ENCODE measurements at regions not wholly inside any gene's neighbourhood (a gene's known extent, or its start where the extent isn't known, plus 50 kb on each side); places are given as distances from the start of the nearest gene placed in this dataset.

DNA sequence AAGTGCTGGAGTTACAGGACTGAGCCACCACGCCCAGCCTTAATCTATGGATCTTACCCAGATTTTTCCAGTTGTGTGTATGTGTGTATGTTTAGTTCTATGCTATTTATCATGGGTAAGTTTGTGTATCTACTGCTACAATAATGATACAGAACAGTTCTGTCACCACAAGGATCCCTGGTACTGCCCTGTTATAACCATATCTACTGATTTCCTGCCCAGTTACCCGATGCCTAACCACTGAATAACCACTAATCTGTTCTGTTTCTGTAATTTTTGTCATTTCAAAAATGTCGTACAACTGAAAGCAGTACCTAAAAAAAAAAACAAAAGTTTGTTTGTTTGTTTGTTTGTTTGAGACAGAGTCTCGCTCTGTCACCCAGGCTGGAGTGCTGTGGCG is 123.7 kb upstream of the RAP2B start:
- H3K4me3 ChIP-seq (ENCODE audit: low read length) = no peak overlapping the region
- no peak overlapping the region for H3K27ac ChIP-seq (ENCODE audit: low read length)
- no peaks in the 10 kb centered on the region for H3K79me2 ChIP-seq (replicated peaks; ENCODE audit: insufficient read depth, low read length)
- H3K9me3 ChIP-seq (ENCODE audit: low read length) = no peaks in the 10 kb centered on the region
- H3K9me2 ChIP-seq (ENCODE audit: insufficient read depth, low read length) = no peaks in the 10 kb centered on the region
- no peaks in the 10 kb centered on the region for H3F3A ChIP-seq (ENCODE audit: insufficient read depth, low read length, poor library complexity, severe bottlenecking)
- H4K20me1 ChIP-seq (ENCODE audit: insufficient read depth) = no peaks in the 10 kb centered on the region
- TF ChIP-seq RAD21 (conservative IDR thresholded peaks at IDR 0.05) (no peak), SMC3 (conservative IDR thresholded peaks at IDR 0.05; ENCODE audit: poor library complexity) (no peak), POLR2AphosphoS5 (IDR thresholded peaks at IDR 0.05) (no peak), EZH2 (IDR thresholded peaks at IDR 0.05; ENCODE audit: borderline replicate concordance, insufficient read depth, low read length, poor library complexity, severe bottlenecking) (no peak), MXI1 (conservative IDR thresholded peaks at IDR 0.05; ENCODE audit: poor library complexity, severe bottlenecking) (no peak), TAF1 (IDR thresholded peaks at IDR 0.05; ENCODE audit: low read depth) (no peak), EP300 (conservative IDR thresholded peaks at IDR 0.05; ENCODE audit: poor library complexity, severe bottlenecking) (no peak)
- TF ChIP-seq, protein P1, sequence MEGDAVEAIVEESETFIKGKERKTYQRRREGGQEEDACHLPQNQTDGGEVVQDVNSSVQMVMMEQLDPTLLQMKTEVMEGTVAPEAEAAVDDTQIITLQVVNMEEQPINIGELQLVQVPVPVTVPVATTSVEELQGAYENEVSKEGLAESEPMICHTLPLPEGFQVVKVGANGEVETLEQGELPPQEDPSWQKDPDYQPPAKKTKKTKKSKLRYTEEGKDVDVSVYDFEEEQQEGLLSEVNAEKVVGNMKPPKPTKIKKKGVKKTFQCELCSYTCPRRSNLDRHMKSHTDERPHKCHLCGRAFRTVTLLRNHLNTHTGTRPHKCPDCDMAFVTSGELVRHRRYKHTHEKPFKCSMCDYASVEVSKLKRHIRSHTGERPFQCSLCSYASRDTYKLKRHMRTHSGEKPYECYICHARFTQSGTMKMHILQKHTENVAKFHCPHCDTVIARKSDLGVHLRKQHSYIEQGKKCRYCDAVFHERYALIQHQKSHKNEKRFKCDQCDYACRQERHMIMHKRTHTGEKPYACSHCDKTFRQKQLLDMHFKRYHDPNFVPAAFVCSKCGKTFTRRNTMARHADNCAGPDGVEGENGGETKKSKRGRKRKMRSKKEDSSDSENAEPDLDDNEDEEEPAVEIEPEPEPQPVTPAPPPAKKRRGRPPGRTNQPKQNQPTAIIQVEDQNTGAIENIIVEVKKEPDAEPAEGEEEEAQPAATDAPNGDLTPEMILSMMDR (IDR thresholded peaks at IDR 0.05; ENCODE audit: poor library complexity, severe bottlenecking) = no peak
- TF ChIP-seq, protein P2, sequence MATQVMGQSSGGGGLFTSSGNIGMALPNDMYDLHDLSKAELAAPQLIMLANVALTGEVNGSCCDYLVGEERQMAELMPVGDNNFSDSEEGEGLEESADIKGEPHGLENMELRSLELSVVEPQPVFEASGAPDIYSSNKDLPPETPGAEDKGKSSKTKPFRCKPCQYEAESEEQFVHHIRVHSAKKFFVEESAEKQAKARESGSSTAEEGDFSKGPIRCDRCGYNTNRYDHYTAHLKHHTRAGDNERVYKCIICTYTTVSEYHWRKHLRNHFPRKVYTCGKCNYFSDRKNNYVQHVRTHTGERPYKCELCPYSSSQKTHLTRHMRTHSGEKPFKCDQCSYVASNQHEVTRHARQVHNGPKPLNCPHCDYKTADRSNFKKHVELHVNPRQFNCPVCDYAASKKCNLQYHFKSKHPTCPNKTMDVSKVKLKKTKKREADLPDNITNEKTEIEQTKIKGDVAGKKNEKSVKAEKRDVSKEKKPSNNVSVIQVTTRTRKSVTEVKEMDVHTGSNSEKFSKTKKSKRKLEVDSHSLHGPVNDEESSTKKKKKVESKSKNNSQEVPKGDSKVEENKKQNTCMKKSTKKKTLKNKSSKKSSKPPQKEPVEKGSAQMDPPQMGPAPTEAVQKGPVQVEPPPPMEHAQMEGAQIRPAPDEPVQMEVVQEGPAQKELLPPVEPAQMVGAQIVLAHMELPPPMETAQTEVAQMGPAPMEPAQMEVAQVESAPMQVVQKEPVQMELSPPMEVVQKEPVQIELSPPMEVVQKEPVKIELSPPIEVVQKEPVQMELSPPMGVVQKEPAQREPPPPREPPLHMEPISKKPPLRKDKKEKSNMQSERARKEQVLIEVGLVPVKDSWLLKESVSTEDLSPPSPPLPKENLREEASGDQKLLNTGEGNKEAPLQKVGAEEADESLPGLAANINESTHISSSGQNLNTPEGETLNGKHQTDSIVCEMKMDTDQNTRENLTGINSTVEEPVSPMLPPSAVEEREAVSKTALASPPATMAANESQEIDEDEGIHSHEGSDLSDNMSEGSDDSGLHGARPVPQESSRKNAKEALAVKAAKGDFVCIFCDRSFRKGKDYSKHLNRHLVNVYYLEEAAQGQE (IDR thresholded peaks at IDR 0.05; ENCODE audit: borderline replicate concordance) = no peak
- no peak overlapping the region for H3K9ac ChIP-seq (ENCODE audit: low read length)
- no peak overlapping the region for H3K4me2 ChIP-seq (ENCODE audit: low read length)
- H2AFZ ChIP-seq (ENCODE audit: low read depth, low read length) = no peak overlapping the region
- no peaks in the 10 kb centered on the region for H3K27me3 ChIP-seq (ENCODE audit: insufficient read depth, low read depth, low read length)
- H3K36me3 ChIP-seq (ENCODE audit: insufficient read depth, low read length) = no peaks in the 10 kb centered on the region

DNA sequence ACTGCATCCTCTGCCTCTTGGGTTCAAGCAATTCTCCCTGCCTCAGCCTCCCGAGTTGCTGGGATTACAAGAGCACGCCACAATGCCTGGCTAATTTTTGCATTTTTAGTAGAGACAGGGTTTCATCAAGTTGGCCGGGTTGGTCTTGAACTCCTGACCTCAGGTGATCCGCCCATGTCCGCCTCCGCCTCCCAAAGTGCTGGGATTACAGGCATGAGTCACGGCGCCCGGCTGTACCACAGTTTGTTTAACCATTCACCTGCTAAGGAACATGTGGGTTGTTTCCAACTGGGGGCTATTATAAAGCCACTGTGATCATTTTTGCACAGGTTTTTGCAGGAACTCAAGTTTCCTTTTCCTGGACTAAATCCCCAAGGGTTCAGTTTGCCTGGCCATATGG is 123.2 kb upstream of the RAP2B start:
- no peaks in the 10 kb centered on the region for H3K27me3 ChIP-seq (ENCODE audit: insufficient read depth, low read depth, low read length)
- no peak overlapping the region for H2AFZ ChIP-seq (ENCODE audit: low read depth, low read length)
- no peak overlapping the region for H3K27ac ChIP-seq (ENCODE audit: low read length)
- no peak for TF ChIP-seq MXI1 (conservative IDR thresholded peaks at IDR 0.05; ENCODE audit: poor library complexity, severe bottlenecking)
- no peak for TF ChIP-seq SMC3 (conservative IDR thresholded peaks at IDR 0.05; ENCODE audit: poor library complexity)
- H3K4me2 ChIP-seq (ENCODE audit: low read length) = no peak overlapping the region
- H3K79me2 ChIP-seq (replicated peaks; ENCODE audit: insufficient read depth, low read length) = no peaks in the 10 kb centered on the region
- H3K36me3 ChIP-seq (ENCODE audit: insufficient read depth, low read length) = no peaks in the 10 kb centered on the region
- no peak overlapping the region for H3K4me3 ChIP-seq (ENCODE audit: low read length)
- H3K9me3 ChIP-seq (ENCODE audit: low read length) = no peaks in the 10 kb centered on the region
- H3F3A ChIP-seq (ENCODE audit: insufficient read depth, low read length, poor library complexity, severe bottlenecking) = no peaks in the 10 kb centered on the region
- H3K9me2 ChIP-seq (ENCODE audit: insufficient read depth, low read length) = no peaks in the 10 kb centered on the region
- H4K20me1 ChIP-seq (ENCODE audit: insufficient read depth) = no peaks in the 10 kb centered on the region
- H3K9ac ChIP-seq (ENCODE audit: low read length) = no peak overlapping the region

DNA sequence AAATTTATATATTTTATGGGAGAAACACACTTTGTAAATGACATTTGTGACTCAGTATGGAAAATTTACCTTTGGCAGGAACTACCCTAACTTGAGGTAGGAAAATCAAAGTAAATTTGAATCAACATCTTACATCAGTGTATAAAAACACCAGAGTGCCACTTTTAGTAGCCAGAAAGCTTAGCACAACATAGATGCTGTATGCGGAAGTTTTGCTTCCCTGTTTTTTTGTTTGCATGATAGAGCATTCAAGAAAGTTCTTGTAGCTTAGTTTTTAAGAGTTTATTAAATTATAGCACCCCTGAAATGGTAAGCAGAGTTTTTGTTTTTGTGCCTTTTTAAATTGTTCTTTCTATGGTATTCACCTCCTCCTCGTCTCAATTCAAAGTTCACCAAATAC is 120.8 kb upstream of the RAP2B start:
- H3K9ac ChIP-seq (ENCODE audit: low read length) = no peak overlapping the region
- H3K4me2 ChIP-seq (ENCODE audit: low read length) = no peak overlapping the region
- no peaks in the 10 kb centered on the region for H3K9me3 ChIP-seq (ENCODE audit: low read length)
- H3K9me2 ChIP-seq (ENCODE audit: insufficient read depth, low read length) = no peaks in the 10 kb centered on the region
- no peaks in the 10 kb centered on the region for H4K20me1 ChIP-seq (ENCODE audit: insufficient read depth)
- TF ChIP-seq POLR2AphosphoS5 (IDR thresholded peaks at IDR 0.05) (no peak), MXI1 (conservative IDR thresholded peaks at IDR 0.05; ENCODE audit: poor library complexity, severe bottlenecking) (no peak), EZH2 (IDR thresholded peaks at IDR 0.05; ENCODE audit: borderline replicate concordance, insufficient read depth, low read length, poor library complexity, severe bottlenecking) (no peak), TAF1 (IDR thresholded peaks at IDR 0.05; ENCODE audit: low read depth) (no peak), SMC3 (conservative IDR thresholded peaks at IDR 0.05; ENCODE audit: poor library complexity) (no peak), EP300 (conservative IDR thresholded peaks at IDR 0.05; ENCODE audit: poor library complexity, severe bottlenecking) (no peak)
- TF ChIP-seq, protein P1 (IDR thresholded peaks at IDR 0.05; ENCODE audit: poor library complexity, severe bottlenecking) = no peak
- TF ChIP-seq, protein P2 (IDR thresholded peaks at IDR 0.05; ENCODE audit: borderline replicate concordance) = no peak
- H3K27ac ChIP-seq (ENCODE audit: low read length) = no peak overlapping the region
- H3K27me3 ChIP-seq (ENCODE audit: insufficient read depth, low read depth, low read length) = no peaks in the 10 kb centered on the region
- H3K36me3 ChIP-seq (ENCODE audit: insufficient read depth, low read length) = no peaks in the 10 kb centered on the region
- no peaks in the 10 kb centered on the region for H3K79me2 ChIP-seq (replicated peaks; ENCODE audit: insufficient read depth, low read length)
- no peak overlapping the region for H2AFZ ChIP-seq (ENCODE audit: low read depth, low read length)
- H3F3A ChIP-seq (ENCODE audit: insufficient read depth, low read length, poor library complexity, severe bottlenecking) = no peaks in the 10 kb centered on the region
- H3K4me3 ChIP-seq (ENCODE audit: low read length) = no peak overlapping the region
